DND-41 (cell line): ENCODE measurements at regions not wholly inside any gene's neighbourhood (a gene's known extent, or its start where the extent isn't known, plus 50 kb on each side); places are given as distances from the start of the nearest gene placed in this dataset.

Experiments
- ATAC-seq: fragments of 200-7000 bp; cut with Tn5 transposase; 3 replicates; pipeline ENCODE4 v1.9.1; 2021; ENCODE audit warnings: low read depth; ENCODE audit not compliant: insufficient read depth
- DNase-seq: peaks from one replicate; pipeline ENCODE4 v3.0.0-alpha.2; 2020
- H2AFZ ChIP-seq: 2 replicates; pipeline ENCODE4 v1.6.0; 2012; ENCODE audit warnings: low read depth, low read length
- H3K27ac ChIP-seq: 2 replicates; pipeline ENCODE4 v1.5.1; 2012; ENCODE audit warnings: low read length, inconsistent platforms
- H3K27me3 ChIP-seq: fragments of 200-600 bp; sonication (generic); 2 replicates; pipeline ENCODE4 v1.6.0; 2012; ENCODE audit warnings: low read length, mild to moderate bottlenecking, inconsistent platforms; ENCODE audit not compliant: insufficient read depth, poor library complexity
- H3K36me3 ChIP-seq: 2 replicates; pipeline ENCODE4 v1.5.1; 2012; ENCODE audit warnings: low read length, inconsistent platforms; ENCODE audit not compliant: insufficient read depth
- H3K4me1 ChIP-seq: 2 replicates; pipeline ENCODE4 v1.5.1; 2012; ENCODE audit warnings: mild to moderate bottlenecking, low read length; ENCODE audit not compliant: insufficient read depth
- H3K4me2 ChIP-seq: 2 replicates; pipeline ENCODE4 v1.6.0; 2012; ENCODE audit warnings: mild to moderate bottlenecking, moderate library complexity, low read length, inconsistent platforms; ENCODE audit not compliant: insufficient read depth
- H3K4me3 ChIP-seq, 2 experiments: fragments of 200-600 bp in 1 of 2; shearing (Covaris generic) in 1 of 2; 2 replicates each; pipeline ENCODE4 v1.5.1; 2012 to 2016; ENCODE audit warnings: inconsistent platforms in 2 of 2, low read length in 2 of 2, mild to moderate bottlenecking in 2 of 2, low read depth in 1 of 2, moderate library complexity in 1 of 2
- H3K79me2 ChIP-seq: 2 replicates; pipeline ENCODE4 v1.6.0; 2012; ENCODE audit warnings: low read length, inconsistent platforms; ENCODE audit not compliant: insufficient read depth
- H3K9ac ChIP-seq: 2 replicates; pipeline ENCODE4 v1.6.0; 2012; ENCODE audit warnings: low read depth, mild to moderate bottlenecking, inconsistent platforms, low read length, moderate library complexity
- H3K9me3 ChIP-seq: 2 replicates; pipeline ENCODE4 v1.5.1; 2012; ENCODE audit warnings: low read length, moderate library complexity, mild to moderate bottlenecking, inconsistent platforms; ENCODE audit not compliant: insufficient read depth, severe bottlenecking
- H4K20me1 ChIP-seq: 2 replicates; pipeline ENCODE4 v1.6.0; 2012; ENCODE audit warnings: low read length; ENCODE audit not compliant: insufficient read depth
- EZH2 ChIP-seq: IDR thresholded peaks from 3 replicates; pipeline ENCODE4 v1.6.1; 2012; ENCODE audit warnings: borderline replicate concordance, low read depth, mild to moderate bottlenecking, moderate library complexity, low read length, inconsistent platforms; ENCODE audit not compliant: severe bottlenecking
- TF ChIP-seq, protein P1 (sequence below): IDR thresholded peaks from 2 replicates; pipeline ENCODE4 v1.5.1; 2012; ENCODE audit warnings: borderline replicate concordance, low read length, moderate library complexity, mild to moderate bottlenecking; ENCODE audit not compliant: poor library complexity, severe bottlenecking; ENCODE audit errors: extremely low read depth

- Histone ChIP-seq H3K4me2 (no peak overlapping the region), H4K20me1 (no peaks in the 10 kb centered on the region), H3K27ac (no peak overlapping the region), H3K36me3 (no peaks in the 10 kb centered on the region), H3K9me3 (no peaks in the 10 kb centered on the region), H2AFZ (no peak overlapping the region), H3K27me3 (no peaks in the 10 kb centered on the region), H3K4me3 (no peak overlapping the region), H3K4me1 (no peaks in the 10 kb centered on the region), H3K79me2 (no peaks in the 10 kb centered on the region), H3K9ac (no peak overlapping the region)
- ATAC-seq (no peak), DNase-seq (no peak)
- TF ChIP-seq EZH2: no peak
- TF ChIP-seq, protein P1, sequence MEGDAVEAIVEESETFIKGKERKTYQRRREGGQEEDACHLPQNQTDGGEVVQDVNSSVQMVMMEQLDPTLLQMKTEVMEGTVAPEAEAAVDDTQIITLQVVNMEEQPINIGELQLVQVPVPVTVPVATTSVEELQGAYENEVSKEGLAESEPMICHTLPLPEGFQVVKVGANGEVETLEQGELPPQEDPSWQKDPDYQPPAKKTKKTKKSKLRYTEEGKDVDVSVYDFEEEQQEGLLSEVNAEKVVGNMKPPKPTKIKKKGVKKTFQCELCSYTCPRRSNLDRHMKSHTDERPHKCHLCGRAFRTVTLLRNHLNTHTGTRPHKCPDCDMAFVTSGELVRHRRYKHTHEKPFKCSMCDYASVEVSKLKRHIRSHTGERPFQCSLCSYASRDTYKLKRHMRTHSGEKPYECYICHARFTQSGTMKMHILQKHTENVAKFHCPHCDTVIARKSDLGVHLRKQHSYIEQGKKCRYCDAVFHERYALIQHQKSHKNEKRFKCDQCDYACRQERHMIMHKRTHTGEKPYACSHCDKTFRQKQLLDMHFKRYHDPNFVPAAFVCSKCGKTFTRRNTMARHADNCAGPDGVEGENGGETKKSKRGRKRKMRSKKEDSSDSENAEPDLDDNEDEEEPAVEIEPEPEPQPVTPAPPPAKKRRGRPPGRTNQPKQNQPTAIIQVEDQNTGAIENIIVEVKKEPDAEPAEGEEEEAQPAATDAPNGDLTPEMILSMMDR: no peak
Observed at GRCh38 chr4:11587797-11588196, 159.1 kb upstream of the HS3ST1 start.

DNA sequence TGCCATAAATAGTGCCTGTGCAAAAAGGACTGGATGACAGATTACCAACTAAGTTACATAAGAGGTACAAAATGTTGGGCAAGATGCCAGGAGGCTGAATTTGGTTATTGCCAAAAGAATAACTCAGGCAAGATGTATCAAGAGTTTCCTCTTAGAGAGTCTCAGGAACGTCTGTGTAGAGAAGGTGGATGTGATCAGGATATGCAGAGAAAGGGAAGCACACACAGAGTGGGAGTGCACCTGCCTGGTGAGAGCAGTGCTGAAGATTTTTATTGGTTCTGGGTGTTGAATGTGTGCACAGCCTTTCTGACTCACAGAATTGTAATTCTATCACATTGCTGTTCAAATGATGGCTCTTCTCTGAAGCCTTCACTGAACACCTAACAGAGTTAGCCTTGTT lies 156.8 kb upstream of the HS3ST1 start:
- DNase-seq (no peak), ATAC-seq (no peak)
- H4K20me1 ChIP-seq: no peaks in the 10 kb centered on the region
- H3K4me3 ChIP-seq: no peak overlapping the region
- no peak overlapping the region for H3K27ac ChIP-seq
- TF ChIP-seq, protein P1: no peak
- TF ChIP-seq EZH2: no peak
- H3K79me2 ChIP-seq: no peaks in the 10 kb centered on the region
- H2AFZ ChIP-seq: no peak overlapping the region
- H3K4me2 ChIP-seq: no peak overlapping the region
- no peaks in the 10 kb centered on the region for H3K27me3 ChIP-seq
- H3K36me3 ChIP-seq: no peaks in the 10 kb centered on the region
- H3K9me3 ChIP-seq: no peaks in the 10 kb centered on the region
- H3K9ac ChIP-seq: no peak overlapping the region
- H3K4me1 ChIP-seq: no peaks in the 10 kb centered on the region

GRCh38 chr4:11568511-11568910 lies 139.8 kb upstream of the HS3ST1 start:
- no peaks in the 10 kb centered on the region for H3K79me2 ChIP-seq
- H4K20me1 ChIP-seq: no peaks in the 10 kb centered on the region
- no peak overlapping the region for H2AFZ ChIP-seq
- no peak overlapping the region for H3K27ac ChIP-seq
- H3K9me3 ChIP-seq: no peaks in the 10 kb centered on the region
- H3K4me1 ChIP-seq: no peaks in the 10 kb centered on the region
- no peak overlapping the region for H3K4me3 ChIP-seq
- ATAC-seq (no peak), DNase-seq (no peak)
- H3K36me3 ChIP-seq: no peaks in the 10 kb centered on the region
- H3K27me3 ChIP-seq: no peaks in the 10 kb centered on the region
- H3K9ac ChIP-seq: no peak overlapping the region
- TF ChIP-seq, protein P1: no peak
- TF ChIP-seq EZH2: no peak
- H3K4me2 ChIP-seq: no peak overlapping the region

- Histone ChIP-seq H3K79me2 (no peaks in the 10 kb centered on the region), H3K27me3 (no peaks in the 10 kb centered on the region), H3K27ac (no peak overlapping the region), H2AFZ (no peak overlapping the region), H3K9me3 (no peaks in the 10 kb centered on the region), H3K4me1 (no peaks in the 10 kb centered on the region), H3K4me3 (no peak overlapping the region), H3K4me2 (no peak overlapping the region), H3K9ac (no peak overlapping the region), H3K36me3 (no peaks in the 10 kb centered on the region), H4K20me1 (no peaks in the 10 kb centered on the region)
- no peak for DNase-seq
- ATAC-seq: no peak
- no peak for TF ChIP-seq EZH2
- TF ChIP-seq, protein P1: no peak
Observed at GRCh38 chr4:11566444-11567022, 137.8 kb upstream of the HS3ST1 start.
